Stomach (tissue), 8 donors: ENCODE measurements at regions not wholly inside any gene's neighbourhood (a gene's known extent, or its start where the extent isn't known, plus 50 kb on each side); places are given as distances from the start of the nearest gene placed in this dataset.
"Not testable (repeated sequence)": the region's sequence is repeated elsewhere in the genome, so short reads cannot be mapped to it uniquely, and the experiment has no call there.

Experiments
- DNase-seq, 2 donors: peaks; one replicate each; pipeline versions ENCODE4 v3.0.0 to v3.0.0-alpha.2; 2013 to 2019
- H3K27ac ChIP-seq, 5 donors: fragments of 200-600 bp in 4 of 5; sonication (generic) in 4 of 5; one replicate each; pipeline ENCODE4 v1.5.1; 2013 to 2019; ENCODE audit warnings: mild to moderate bottlenecking in 1 of 5, moderate library complexity in 1 of 5
- H3K27me3 ChIP-seq, 3 donors: fragments of 200-600 bp; sonication (generic); one replicate each; pipeline ENCODE4 v1.5.1; 2017 to 2019; ENCODE audit warnings: mixed run types in 1 of 3
- H3K36me3 ChIP-seq, 4 donors: fragments of 200-600 bp; sonication (generic); 1 replicate in 3 of 4; 2 replicates in 1 of 4; pipeline ENCODE4 v1.5.1; 2016 to 2019
- H3K4me1 ChIP-seq, 4 donors: fragments of 200-600 bp; sonication (generic); one replicate each; pipeline ENCODE4 v1.5.1; 2016 to 2019
- H3K4me3 ChIP-seq, 4 donors: fragments of 200-600 bp; sonication (generic) in 3 of 4; one replicate each; pipeline ENCODE4 v1.5.1; 2016 to 2019; ENCODE audit warnings: mild to moderate bottlenecking in 1 of 4
- H3K9me3 ChIP-seq, 4 donors: fragments of 200-600 bp; sonication (generic); one replicate each; pipeline ENCODE4 v1.5.1; 2016 to 2019
- EP300 ChIP-seq: sonication (generic); formaldehyde crosslinking; IDR thresholded peaks from one replicate; pipeline ENCODE4 v1.6.1; 2017; ENCODE audit warnings: antibody characterized with exemption
- POLR2A ChIP-seq, 4 donors: fragments of 450-650 bp; IDR thresholded peaks; one replicate each; pipeline ENCODE4 v1.6.1; 2016; ENCODE audit warnings: antibody characterized with exemption in 4 of 4, control low read depth in 2 of 4, mild to moderate bottlenecking in 1 of 4, moderate library complexity in 1 of 4
- POLR2AphosphoS5 ChIP-seq, 3 donors: sonication (generic); formaldehyde crosslinking; IDR thresholded peaks; one replicate each; pipeline ENCODE4 v1.6.1; 2016; ENCODE audit warnings: antibody characterized with exemption in 3 of 3
- WGBS, 5 donors: extraction: QIAGEN DNeasy Blood & Tissue Kit in 3 of 5; methylation state at CpG; one replicate each; pipeline versions ENCODE4 v1.1.5 to v1.1.7; 2013 to 2018; 5-methylcytosine and 5-hydroxymethylcytosine counted together
- intact Hi-C: fragments of 100-400 bp; cut with DNase I; formaldehyde crosslinking; loops from one replicate; pipeline ENCODE4 v1.15.1; 2023; ENCODE audit warnings: low total_unique reads
- TF ChIP-seq, protein P1 (sequence below), 7 experiments: fragments of 450-650 bp in 4 of 7; fragments of 200-600 bp in 3 of 7; sonication (generic) in 3 of 7; IDR thresholded peaks; one replicate each; pipeline ENCODE4 v1.5.1; 2016 to 2019; ENCODE audit warnings: antibody characterized with exemption in 7 of 7, control low read depth in 2 of 7, mild to moderate bottlenecking in 1 of 7
- donor health status: healthy with polysubstance abuse.
- donor health status: Bipolar disorder and iron deficiency.
- donor health status: healthy.

DNA sequence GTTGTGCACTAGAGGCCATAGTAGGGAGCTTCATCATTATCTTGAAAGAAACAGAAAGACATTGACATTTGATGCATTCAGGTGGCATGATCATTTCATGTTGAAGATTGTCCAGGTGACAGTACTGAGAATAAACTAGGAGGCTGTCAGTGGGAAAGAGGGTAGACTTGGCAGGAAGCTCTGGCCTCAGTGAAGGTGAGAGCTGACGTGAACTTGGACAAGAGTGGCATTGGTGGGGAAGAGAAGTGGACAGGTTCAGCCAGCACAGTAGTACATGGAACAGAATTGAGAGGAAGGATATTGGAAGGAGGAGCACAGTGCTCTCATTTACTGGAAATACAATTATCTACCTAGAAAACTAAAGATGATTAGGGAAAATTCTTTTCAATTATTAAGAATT lies 245.2 kb downstream of the CYRIA start:
- TF ChIP-seq POLR2A (IDR thresholded peaks at IDR 0.05) (no peak), POLR2AphosphoS5 (IDR thresholded peaks at IDR 0.05) (no peak), EP300 (no peak)
- TF ChIP-seq, protein P1, sequence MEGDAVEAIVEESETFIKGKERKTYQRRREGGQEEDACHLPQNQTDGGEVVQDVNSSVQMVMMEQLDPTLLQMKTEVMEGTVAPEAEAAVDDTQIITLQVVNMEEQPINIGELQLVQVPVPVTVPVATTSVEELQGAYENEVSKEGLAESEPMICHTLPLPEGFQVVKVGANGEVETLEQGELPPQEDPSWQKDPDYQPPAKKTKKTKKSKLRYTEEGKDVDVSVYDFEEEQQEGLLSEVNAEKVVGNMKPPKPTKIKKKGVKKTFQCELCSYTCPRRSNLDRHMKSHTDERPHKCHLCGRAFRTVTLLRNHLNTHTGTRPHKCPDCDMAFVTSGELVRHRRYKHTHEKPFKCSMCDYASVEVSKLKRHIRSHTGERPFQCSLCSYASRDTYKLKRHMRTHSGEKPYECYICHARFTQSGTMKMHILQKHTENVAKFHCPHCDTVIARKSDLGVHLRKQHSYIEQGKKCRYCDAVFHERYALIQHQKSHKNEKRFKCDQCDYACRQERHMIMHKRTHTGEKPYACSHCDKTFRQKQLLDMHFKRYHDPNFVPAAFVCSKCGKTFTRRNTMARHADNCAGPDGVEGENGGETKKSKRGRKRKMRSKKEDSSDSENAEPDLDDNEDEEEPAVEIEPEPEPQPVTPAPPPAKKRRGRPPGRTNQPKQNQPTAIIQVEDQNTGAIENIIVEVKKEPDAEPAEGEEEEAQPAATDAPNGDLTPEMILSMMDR (IDR thresholded peaks at IDR 0.05), result no peak
- no peaks in the 10 kb centered on the region for H3K27me3 ChIP-seq
- H3K4me3 ChIP-seq, result no peak overlapping the region
- intact Hi-C loops, result no loop called here
- 85 to 97% (median 91%) methylated on average over 1 of the region's 1 CpG for WGBS, 5 donors
- no peaks in the 10 kb centered on the region for H3K4me1 ChIP-seq
- H3K9me3 ChIP-seq, result no peaks in the 10 kb centered on the region
- no peak for DNase-seq
- H3K27ac ChIP-seq, result no peak overlapping the region
- H3K36me3 ChIP-seq, result no peaks in the 10 kb centered on the region

DNA sequence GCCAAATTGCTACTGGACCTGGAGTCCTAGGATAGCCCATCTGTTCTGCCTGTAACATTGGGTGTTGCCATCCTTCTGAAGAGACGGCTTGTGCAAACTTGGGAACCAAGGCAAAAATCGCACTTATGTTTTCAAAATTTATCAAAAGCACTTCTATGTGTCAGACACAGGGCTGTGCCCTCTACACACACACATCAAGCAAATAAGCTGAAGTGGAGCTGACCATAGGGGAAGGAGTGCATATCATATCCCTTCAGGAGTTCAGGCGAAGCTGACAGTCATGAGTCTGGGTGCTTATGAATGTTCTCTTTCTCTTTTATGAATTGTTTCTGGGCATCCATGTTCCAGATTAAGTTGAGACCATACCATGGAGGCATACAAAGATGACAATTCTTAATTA lies 247.9 kb downstream of the CYRIA start:
- Histone ChIP-seq H3K27ac (no peak overlapping the region), H3K9me3 (no peaks in the 10 kb centered on the region), H3K4me3 (no peak overlapping the region), H3K27me3 (no peaks in the 10 kb centered on the region), H3K4me1 (no peaks in the 10 kb centered on the region), H3K36me3 (no peaks in the 10 kb centered on the region)
- no peak for DNase-seq
- intact Hi-C loops, result no loop called here
- WGBS, 5 donors, result 80 to 94% (median 89%) methylated on average over 3 of the region's 3 CpGs
- no peak for TF ChIP-seq EP300
- TF ChIP-seq POLR2AphosphoS5 (IDR thresholded peaks at IDR 0.05), result no peak
- no peak for TF ChIP-seq POLR2A (IDR thresholded peaks at IDR 0.05)
- TF ChIP-seq, protein P1 (IDR thresholded peaks at IDR 0.05), result no peak

DNA sequence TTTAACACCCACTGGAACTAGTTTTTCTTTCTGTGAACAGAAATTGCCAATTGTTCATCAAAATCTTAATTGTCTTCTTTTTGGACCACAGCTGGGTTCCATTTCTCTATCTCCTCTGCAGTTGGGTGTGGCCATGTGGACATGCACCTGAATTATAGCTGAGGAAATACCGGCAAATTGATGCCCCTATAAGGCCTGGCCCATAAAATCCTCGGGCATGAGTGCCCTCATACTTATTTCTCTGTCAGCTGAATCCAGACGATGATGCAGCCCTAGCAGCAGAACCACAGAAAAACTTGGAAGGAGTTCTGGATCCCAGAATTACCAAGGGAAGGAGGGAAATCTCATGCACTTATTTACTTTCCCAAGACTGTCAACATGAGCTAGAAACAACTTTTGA lies 249.0 kb downstream of the CYRIA start:
- TF ChIP-seq POLR2AphosphoS5 (IDR thresholded peaks at IDR 0.05) (no peak), POLR2A (IDR thresholded peaks at IDR 0.05) (no peak), EP300 (no peak)
- TF ChIP-seq, protein P1 (IDR thresholded peaks at IDR 0.05), result no peak
- no peaks in the 10 kb centered on the region for H3K4me1 ChIP-seq
- WGBS, 5 donors, result 30 to 81% (median 64%) methylated on average over 3 of the region's 3 CpGs
- intact Hi-C loops, result no loop called here
- H3K4me3 ChIP-seq, result no peak overlapping the region
- no peaks in the 10 kb centered on the region for H3K9me3 ChIP-seq
- no peak overlapping the region for H3K27ac ChIP-seq
- H3K36me3 ChIP-seq, result no peaks in the 10 kb centered on the region
- no peaks in the 10 kb centered on the region for H3K27me3 ChIP-seq
- DNase-seq, result no peak

DNA sequence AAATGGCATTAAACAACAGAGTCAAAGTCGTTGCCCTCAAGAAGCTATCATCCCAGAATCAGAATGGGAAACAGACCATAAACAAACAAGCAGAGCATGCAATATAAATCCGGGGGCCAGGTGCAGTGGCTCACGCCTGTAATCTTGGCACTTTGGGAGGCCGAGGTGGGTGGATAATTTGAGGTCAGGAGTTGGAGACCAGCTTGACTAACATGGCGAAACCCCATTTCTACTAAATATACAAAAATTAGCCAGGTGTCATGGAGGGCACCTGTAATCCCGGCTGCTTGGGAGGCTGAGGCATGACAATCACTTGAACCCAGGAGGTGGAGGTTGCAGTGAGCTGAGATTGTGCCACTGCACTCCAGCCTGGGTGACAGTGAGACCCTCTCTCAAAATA lies 249.8 kb downstream of the CYRIA start:
- H3K27ac ChIP-seq, intact Hi-C loops, H3K9me3 ChIP-seq, H3K27me3 ChIP-seq, H3K36me3 ChIP-seq, DNase-seq, H3K4me1 ChIP-seq, H3K4me3 ChIP-seq: not testable (repeated sequence)
- 84 to 94% (median 91%) methylated on average over 6 of the region's 6 CpGs for WGBS, 5 donors

DNA sequence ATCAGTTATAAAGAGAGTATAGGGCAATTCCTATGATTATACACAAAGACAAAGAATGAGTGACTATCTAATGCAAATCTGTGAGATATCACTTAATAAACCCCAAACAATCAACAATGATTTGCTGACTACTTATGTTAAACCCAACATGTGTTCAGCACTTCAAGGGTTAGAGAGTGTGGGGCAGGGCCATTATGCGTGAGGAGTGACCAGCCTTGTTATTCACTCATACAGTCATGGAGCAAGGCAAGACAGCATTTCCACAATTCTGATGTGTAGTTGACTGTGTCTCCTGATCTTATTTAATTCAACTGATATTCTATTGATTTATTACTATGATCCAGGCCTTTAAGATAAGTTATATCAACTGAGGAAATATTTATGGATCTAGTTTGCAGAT lies 251.7 kb downstream of the CYRIA start:
- no peak for TF ChIP-seq POLR2AphosphoS5 (IDR thresholded peaks at IDR 0.05)
- TF ChIP-seq, protein P1 (IDR thresholded peaks at IDR 0.05), result no peak
- TF ChIP-seq EP300, result no peak
- no peak for TF ChIP-seq POLR2A (IDR thresholded peaks at IDR 0.05)
- WGBS, 5 donors, result 62 to 74% (median 72%) methylated on average over 1 of the region's 1 CpG
- Histone ChIP-seq H3K4me1 (no peaks in the 10 kb centered on the region), H3K4me3 (no peak overlapping the region), H3K27me3 (no peaks in the 10 kb centered on the region), H3K9me3 (no peaks in the 10 kb centered on the region), H3K27ac (no peak overlapping the region), H3K36me3 (no peaks in the 10 kb centered on the region)
- DNase-seq, result no peak
- intact Hi-C loops, result no loop called here
